Liver (tissue), 8 donors: ENCODE measurements at regions not wholly inside any gene's neighbourhood (a gene's known extent, or its start where the extent isn't known, plus 50 kb on each side); places are given as distances from the start of the nearest gene placed in this dataset.

Source experiments
- DNase-seq: peaks from one replicate; pipeline ENCODE4 v3.0.0-alpha.2; 2017; ENCODE audit warnings: low spot score
- H3K27ac ChIP-seq, 2 donors: one replicate each; pipeline ENCODE4 v1.7.0; 2013; ENCODE audit warnings: inconsistent platforms in 2 of 2, low read length in 2 of 2, control low read depth in 1 of 2, low read depth in 1 of 2, mild to moderate bottlenecking in 1 of 2
- H3K27me3 ChIP-seq, 4 donors: one replicate each; pipeline versions ENCODE4 v1.6.1 to v1.7.0; 2013; ENCODE audit warnings: low read length in 3 of 4, inconsistent platforms in 1 of 4, mild to moderate bottlenecking in 1 of 4, moderate library complexity in 1 of 4; ENCODE audit not compliant: control insufficient read depth in 4 of 4, insufficient read depth in 4 of 4
- H3K36me3 ChIP-seq, 4 donors: one replicate each; pipeline versions ENCODE4 v1.6.1 to v1.7.0; 2013; ENCODE audit warnings: low read length in 3 of 4, mild to moderate bottlenecking in 3 of 4, low read depth in 1 of 4, moderate library complexity in 1 of 4; ENCODE audit not compliant: control insufficient read depth in 4 of 4, insufficient read depth in 3 of 4
- H3K4me1 ChIP-seq, 4 donors: one replicate each; pipeline versions ENCODE4 v1.6.1 to v1.7.0; 2013; ENCODE audit warnings: low read length in 3 of 4, mild to moderate bottlenecking in 3 of 4, moderate library complexity in 1 of 4; ENCODE audit not compliant: control insufficient read depth in 4 of 4, insufficient read depth in 4 of 4
- H3K4me3 ChIP-seq, 3 donors: one replicate each; pipeline versions ENCODE4 v1.6.1 to v1.7.0; 2013; ENCODE audit warnings: low read length in 3 of 3, control low read depth in 1 of 3, low read depth in 1 of 3, mild to moderate bottlenecking in 1 of 3
- H3K9ac ChIP-seq, 2 donors: one replicate each; pipeline ENCODE4 v1.7.0; 2013; ENCODE audit warnings: low read length in 2 of 2, mild to moderate bottlenecking in 2 of 2, moderate library complexity in 2 of 2, control low read depth in 1 of 2, low read depth in 1 of 2
- H3K9me3 ChIP-seq, 4 donors: one replicate each; pipeline versions ENCODE4 v1.6.1 to v1.7.0; 2013; ENCODE audit warnings: low read length in 3 of 4; ENCODE audit not compliant: control insufficient read depth in 4 of 4
- RAD21 ChIP-seq, 2 donors: IDR thresholded peaks; 2 replicates each; pipeline ENCODE4 v1.6.1; 2016; ENCODE audit warnings: antibody characterized with exemption in 2 of 2, mild to moderate bottlenecking in 2 of 2
- TAF1 ChIP-seq: conservative IDR thresholded peaks from 2 replicates; pipeline ENCODE4 v1.6.1; 2016; ENCODE audit warnings: antibody characterized with exemption, mild to moderate bottlenecking
- WGBS: extraction: QIAGEN DNeasy Blood & Tissue Kit; methylation state at CpG from one replicate; pipeline ENCODE4 v1.1.7; 2013; 5-methylcytosine and 5-hydroxymethylcytosine counted together
- TF ChIP-seq, protein P1 (sequence below): fragments of 150-350 bp; IDR thresholded peaks from 2 replicates; pipeline ENCODE4 v1.5.1; 2017; ENCODE audit warnings: improper control_type of control experiment, low read depth, low read length; ENCODE audit not compliant: missing input control
- donor health status: healthy.
- donor health status: healthy.
- donor health status: healthy.
- donor health status: healthy.
- donor health status: healthy.

DNA sequence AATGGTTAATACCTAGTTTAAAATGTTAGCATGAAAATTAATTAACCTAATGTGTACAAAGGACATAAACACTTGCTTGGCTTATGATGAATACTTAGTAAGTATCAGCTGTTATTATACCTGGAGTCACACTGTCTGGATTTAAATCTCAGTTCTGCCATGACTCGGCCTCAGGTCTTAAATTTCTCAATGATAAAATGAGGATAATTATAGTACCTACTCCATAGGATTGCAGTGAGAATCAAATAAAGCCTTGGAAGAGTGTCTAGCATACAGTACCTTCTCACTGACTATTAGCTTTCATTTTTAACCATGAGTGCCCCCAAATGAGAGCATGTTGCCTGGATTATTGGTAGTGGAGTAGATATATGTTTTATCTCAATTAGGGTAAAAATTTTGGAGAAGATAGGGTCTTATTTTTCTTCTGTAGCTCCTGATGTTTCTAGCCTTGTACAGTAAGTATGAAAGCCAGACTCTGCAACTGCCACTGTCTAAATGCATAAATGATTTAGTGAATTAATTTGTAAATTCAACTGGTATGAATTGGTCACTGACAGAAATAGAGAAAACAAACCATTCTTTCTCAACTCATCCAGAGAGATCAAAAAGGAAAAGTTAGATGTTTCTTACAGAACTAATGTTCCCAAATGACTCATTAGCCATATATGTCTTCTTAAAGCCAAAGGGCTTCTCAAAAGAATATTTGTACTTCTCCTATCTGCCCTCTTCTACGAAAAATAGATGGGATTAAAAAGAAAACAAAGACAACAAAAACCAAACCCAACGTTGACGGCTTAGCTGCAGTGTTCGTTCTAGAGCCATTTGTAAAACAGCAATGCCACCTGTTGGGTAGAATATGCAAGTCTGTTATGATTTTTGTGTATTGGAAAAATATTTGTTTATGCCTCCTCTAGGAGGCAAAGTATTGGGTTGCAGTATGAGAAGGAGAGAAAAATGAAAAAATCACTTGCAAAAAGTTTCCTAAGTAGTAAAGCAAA lies 53.8 kb upstream of the MROH9 start:
- no peak overlapping the region for H3K9ac ChIP-seq
- WGBS, result 30% methylated on average over 5 of the region's 5 CpGs

More for the DNA sequence above, 53.8 kb upstream of the MROH9 start:
- no peak for DNase-seq
- no peak overlapping the region for H3K4me3 ChIP-seq
- peaks cover 0 to 7% (median 0%) of the 10 kb centered on the region in 4 donors for H3K4me1 ChIP-seq
- H3K27me3 ChIP-seq, result no peaks in the 10 kb centered on the region
- H3K9me3 ChIP-seq, result no peaks in the 10 kb centered on the region
- no peaks in the 10 kb centered on the region for H3K36me3 ChIP-seq
- H3K27ac ChIP-seq, result no peak overlapping the region
- TF ChIP-seq, protein P1, sequence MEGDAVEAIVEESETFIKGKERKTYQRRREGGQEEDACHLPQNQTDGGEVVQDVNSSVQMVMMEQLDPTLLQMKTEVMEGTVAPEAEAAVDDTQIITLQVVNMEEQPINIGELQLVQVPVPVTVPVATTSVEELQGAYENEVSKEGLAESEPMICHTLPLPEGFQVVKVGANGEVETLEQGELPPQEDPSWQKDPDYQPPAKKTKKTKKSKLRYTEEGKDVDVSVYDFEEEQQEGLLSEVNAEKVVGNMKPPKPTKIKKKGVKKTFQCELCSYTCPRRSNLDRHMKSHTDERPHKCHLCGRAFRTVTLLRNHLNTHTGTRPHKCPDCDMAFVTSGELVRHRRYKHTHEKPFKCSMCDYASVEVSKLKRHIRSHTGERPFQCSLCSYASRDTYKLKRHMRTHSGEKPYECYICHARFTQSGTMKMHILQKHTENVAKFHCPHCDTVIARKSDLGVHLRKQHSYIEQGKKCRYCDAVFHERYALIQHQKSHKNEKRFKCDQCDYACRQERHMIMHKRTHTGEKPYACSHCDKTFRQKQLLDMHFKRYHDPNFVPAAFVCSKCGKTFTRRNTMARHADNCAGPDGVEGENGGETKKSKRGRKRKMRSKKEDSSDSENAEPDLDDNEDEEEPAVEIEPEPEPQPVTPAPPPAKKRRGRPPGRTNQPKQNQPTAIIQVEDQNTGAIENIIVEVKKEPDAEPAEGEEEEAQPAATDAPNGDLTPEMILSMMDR, result peak; percentile 37
- no peak for TF ChIP-seq TAF1
- peak; percentile 77 to 80 for TF ChIP-seq RAD21 (IDR thresholded peaks at IDR 0.05)
